Left hindlimb (tissue), 1 donor: ENCODE measurements at regions not wholly inside any gene's neighbourhood (a gene's known extent, or its start where the extent isn't known, plus 50 kb on each side); places are given as distances from the start of the nearest gene placed in this dataset.
A peak's percentile ranks its signal among the peaks of the same experiment; 100 is the strongest.

Experiments
- DNase-seq: peaks from one replicate; pipeline ENCODE4 v3.0.0-alpha.2; 2018

- DNase-seq: no peak
Observed at GRCh38 chr12:67155863-67156262, 113.3 kb upstream of the CAND1 start.

DNA sequence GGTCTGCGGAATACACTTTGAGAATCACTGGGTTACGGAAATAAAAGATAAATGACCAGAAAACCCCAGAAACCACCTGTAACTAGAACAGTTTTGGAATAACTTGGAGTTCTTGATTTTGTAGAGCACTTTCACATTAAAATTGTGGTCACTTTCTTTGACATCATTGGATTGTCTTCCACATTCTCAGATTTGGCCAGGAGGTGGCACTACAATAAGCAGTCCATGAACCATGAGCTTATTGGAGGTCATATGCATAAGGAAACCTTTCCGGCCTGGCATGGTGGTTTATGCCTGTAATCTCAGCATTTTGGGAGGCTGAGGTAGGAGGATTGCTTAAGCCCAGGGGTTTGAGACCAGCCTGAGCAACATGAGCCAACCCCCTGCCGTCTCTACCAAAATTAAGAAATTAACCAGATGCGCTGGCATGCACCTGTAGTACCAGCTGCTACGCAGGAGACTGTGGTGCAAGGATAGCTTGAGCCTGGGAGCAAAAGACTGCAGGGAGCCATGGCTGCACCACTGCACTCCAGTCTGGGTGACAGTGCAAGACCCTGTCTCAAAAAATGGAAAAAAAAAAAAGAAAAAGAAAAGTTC is 107.7 kb upstream of the CAND1 start:
- no peak for DNase-seq

DNA sequence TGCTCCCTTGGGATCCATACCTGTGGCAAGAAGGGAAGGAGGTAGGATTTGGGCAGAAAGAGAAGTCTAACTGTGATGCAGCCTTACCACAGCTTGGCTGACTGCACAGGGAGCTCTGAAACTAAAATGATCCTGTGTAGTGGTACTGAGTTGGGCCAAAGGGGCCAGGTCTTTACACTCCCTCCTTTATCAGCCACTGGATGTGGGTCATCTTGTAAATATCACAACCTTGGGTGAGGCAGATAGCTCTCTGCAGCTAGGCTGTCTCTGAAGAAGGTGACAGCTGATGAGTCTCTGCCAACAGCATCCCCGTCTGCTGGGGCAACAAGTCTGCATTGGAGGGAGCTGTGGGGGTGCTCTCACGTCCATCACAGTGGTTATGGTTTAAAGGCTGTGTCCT is 95.9 kb upstream of the CAND1 start:
- no peak for DNase-seq

DNA sequence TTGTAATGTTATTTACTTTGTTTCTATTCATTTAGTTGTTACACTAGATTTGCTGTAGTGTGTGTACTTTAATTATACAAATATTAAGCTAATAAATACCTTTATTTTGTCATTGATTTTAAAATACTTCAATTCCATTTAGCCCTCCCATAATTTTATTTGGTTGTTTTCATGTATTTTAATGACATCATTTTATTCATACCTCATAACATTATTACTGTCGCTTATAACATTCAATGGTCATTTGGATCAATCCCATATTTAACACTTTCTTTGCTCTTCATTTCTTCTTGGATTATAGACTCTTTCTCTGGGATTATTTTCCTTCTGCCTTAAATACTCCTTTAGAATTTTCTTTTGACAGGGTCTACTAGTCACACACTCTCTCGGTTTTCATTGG is 86.6 kb upstream of the CAND1 start:
- DNase-seq: no peak

DNA sequence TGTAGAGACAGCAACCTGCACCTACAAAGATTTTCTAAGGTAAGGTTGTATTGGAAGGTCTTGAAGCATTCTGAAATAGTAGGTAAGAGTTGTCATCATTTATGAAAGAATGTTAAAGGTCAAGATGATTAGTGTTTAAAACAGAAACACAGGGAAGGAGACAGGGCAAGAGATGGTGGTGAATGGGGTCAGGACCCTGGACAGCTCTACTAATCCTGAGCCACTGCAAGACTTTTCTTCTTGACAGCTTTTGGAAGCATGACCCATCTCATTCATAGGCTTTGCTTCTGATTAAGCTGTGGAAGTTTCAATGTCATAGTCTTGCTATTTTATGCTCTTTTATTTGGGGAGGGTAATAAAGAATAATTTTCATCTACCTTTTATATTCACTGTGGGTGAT is 75.5 kb upstream of the CAND1 start:
- peak; percentile 35 for DNase-seq

- no peak for DNase-seq
Observed at GRCh38 chr12:67200386-67200785, 68.8 kb upstream of the CAND1 start.

DNA sequence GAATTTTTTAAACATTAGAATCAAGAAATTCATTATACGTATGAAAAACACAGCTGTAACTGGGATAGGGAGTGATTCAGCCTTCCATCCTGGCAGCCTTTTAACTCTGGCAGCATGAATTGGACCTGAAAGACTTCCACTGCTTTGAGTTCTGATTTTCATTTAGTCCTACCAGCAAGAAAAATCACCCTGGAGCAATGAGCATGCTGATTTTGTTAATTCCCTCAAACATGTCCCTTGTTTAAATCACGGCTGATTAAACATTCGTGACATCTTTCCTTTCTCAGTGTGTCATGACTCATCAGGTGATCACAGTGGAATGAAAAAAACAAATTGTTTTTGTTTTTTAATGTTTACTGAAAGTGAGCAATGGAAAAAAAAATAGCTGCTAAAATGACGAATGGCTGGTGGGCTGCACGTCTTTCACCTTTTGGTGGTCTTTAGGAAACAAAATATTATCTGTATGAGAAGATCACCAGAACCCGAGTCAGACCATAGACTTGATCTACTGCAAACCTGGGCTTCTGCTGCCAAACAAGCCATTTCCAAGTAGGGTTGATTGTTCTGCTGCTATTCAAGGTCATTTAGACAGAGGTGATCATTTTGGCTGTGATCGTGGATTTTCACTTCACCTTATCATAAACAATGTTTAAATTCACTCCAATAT is 67.0 kb upstream of the CAND1 start:
- no peak for DNase-seq

- DNase-seq: no peak
Observed at GRCh38 chr12:67202678-67203012, 66.5 kb upstream of the CAND1 start.

DNA sequence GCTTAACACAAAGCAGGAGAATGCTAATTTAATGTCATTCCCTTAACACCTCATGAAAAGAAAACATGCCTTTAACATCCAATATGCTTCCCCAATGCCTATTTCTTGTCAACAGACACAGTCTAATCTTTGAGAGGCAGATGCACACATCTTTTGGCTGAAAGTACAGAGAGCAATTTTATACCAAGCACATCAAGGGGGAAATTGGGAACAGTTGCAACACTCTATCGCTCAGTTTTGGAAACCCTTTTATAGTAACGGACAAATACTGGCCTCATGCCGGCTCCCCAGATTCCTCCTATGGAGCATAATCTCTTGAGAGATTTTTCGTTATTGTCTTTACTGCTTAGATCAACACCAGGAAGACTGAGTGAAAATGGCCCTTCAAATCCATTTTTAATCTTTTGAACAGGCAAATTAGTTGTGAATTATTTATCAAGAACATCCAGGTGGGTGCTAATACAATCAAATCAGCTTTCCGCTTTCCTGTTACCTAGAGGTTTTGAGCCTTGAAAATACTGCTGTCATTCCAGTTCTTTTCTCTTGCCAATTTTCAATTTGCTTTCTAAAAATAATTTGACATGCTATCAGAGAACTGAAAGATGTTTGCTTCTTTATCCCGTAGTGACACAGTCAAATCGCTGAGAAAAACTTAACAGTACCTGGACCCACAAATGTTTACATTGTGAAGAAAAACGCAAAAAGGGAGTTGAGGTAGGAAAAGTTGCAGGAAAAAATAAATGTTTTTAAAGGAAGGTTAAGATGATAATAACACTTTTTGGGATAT is 60.7 kb upstream of the CAND1 start:
- DNase-seq: no peak

DNA sequence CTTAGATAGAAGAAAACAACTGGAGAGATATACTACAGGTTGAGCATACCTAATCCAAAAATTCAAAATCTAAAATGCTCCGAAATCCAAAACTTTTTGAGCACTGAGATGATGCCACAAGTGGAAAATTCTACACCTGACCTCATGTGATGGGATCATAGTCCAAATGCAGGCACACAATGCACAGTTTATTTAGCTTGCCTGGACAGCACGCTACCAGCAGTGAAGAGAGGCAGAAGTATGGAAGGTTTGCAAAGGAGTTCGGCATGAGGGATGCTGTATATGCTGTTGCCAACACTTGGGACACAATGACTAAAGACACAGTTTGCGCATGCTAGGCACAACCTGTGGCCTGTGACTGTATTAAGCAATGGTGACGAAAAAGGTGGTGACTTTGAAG is 58.1 kb upstream of the CAND1 start:
- no peak for DNase-seq

GRCh38 chr12:67211494-67211893 is 57.7 kb upstream of the CAND1 start:
- DNase-seq: no peak

GRCh38 chr12:67217647-67218046 is 51.5 kb upstream of the CAND1 start:
- DNase-seq: no peak
